Endodermal cell (in vitro differentiated cells): ENCODE measurements at regions not wholly inside any gene's neighbourhood (a gene's known extent, or its start where the extent isn't known, plus 50 kb on each side); places are given as distances from the start of the nearest gene placed in this dataset.

ENCODE experiments used
- DNase-seq: peaks from one replicate; pipeline ENCODE4 v3.0.0-alpha.2; 2017
- H3K27ac ChIP-seq: 2 replicates; pipeline ENCODE4 v1.5.1; 2013; ENCODE audit warnings: mild to moderate bottlenecking, low read depth, low read length, moderate library complexity
- H3K27me3 ChIP-seq: 2 replicates; pipeline ENCODE4 v1.6.1; 2013; ENCODE audit warnings: mild to moderate bottlenecking, low read length, moderate library complexity; ENCODE audit not compliant: insufficient read depth, control insufficient read depth, poor library complexity, severe bottlenecking
- H3K36me3 ChIP-seq: 2 replicates; pipeline ENCODE4 v1.7.0; 2013; ENCODE audit warnings: mild to moderate bottlenecking, low read length, moderate library complexity; ENCODE audit not compliant: control insufficient read depth, insufficient read depth
- H3K4me1 ChIP-seq: one replicate; pipeline ENCODE4 v1.7.0; 2013; ENCODE audit warnings: low read length; ENCODE audit not compliant: control insufficient read depth, insufficient read depth
- H3K4me3 ChIP-seq: 2 replicates; pipeline ENCODE4 v1.5.1; 2013; ENCODE audit warnings: mild to moderate bottlenecking, low read length, moderate library complexity
- H3K9ac ChIP-seq: 2 replicates; pipeline ENCODE4 v1.6.1; 2013; ENCODE audit warnings: mild to moderate bottlenecking, low read length, moderate library complexity; ENCODE audit not compliant: poor library complexity, severe bottlenecking; ENCODE audit errors: extremely low read depth
- H3K9me3 ChIP-seq: 2 replicates; pipeline ENCODE4 v1.6.1; 2013; ENCODE audit warnings: mild to moderate bottlenecking, low read length, moderate library complexity; ENCODE audit not compliant: control insufficient read depth
- H3K27ac Mint-ChIP-seq: 2 replicates; pipeline ENCODE4 v1.8.0; 2020; ENCODE audit warnings: mixed read lengths
- H3K27me3 Mint-ChIP-seq: 2 replicates; pipeline ENCODE4 v1.8.0; 2021; ENCODE audit warnings: mild to moderate bottlenecking, mixed read lengths; ENCODE audit not compliant: insufficient read depth
- H3K36me3 Mint-ChIP-seq: 2 replicates; pipeline ENCODE4 v1.8.0; 2020; ENCODE audit warnings: low read depth, mixed read lengths
- H3K4me1 Mint-ChIP-seq: 2 replicates; pipeline ENCODE4 v1.8.0; 2020; ENCODE audit warnings: mixed read lengths
- H3K4me3 Mint-ChIP-seq: 2 replicates; pipeline ENCODE4 v1.8.0; 2020; ENCODE audit warnings: mild to moderate bottlenecking, moderate library complexity, mixed read lengths
- H3K9me3 Mint-ChIP-seq: 2 replicates; pipeline ENCODE4 v1.8.0; 2020; ENCODE audit warnings: mild to moderate bottlenecking, mixed read lengths
- CTCF ChIP-seq: fragments of 200-600 bp; sonication (generic); conservative IDR thresholded peaks from 2 replicates; pipeline ENCODE4 v1.5.0; 2021; ENCODE audit warnings: antibody characterized with exemption, mild to moderate bottlenecking
- WGBS, 2 experiments: methylation state at CpG; one replicate each; pipeline versions ENCODE4 v1.1.5 to v1.1.7; 2013; ENCODE audit warnings: missing lambda C conversion rate in 2 of 2, mixed read lengths in 1 of 2; ENCODE audit not compliant: insufficient coverage in 1 of 2, insufficient read length in 1 of 2; 5-methylcytosine and 5-hydroxymethylcytosine counted together

GRCh38 chr12:91267039-91267438, 84.4 kb upstream of the DCN start:
- H3K4me3 ChIP-seq: no peak overlapping the region
- H3K36me3 ChIP-seq: no peaks in the 10 kb centered on the region
- Mint-ChIP-seq H3K9me3 (no peaks in the 10 kb centered on the region), H3K27ac (no peak overlapping the region), H3K27me3 (no peaks in the 10 kb centered on the region), H3K4me1 (peaks cover 8% of the 10 kb centered on the region), H3K36me3 (no peaks in the 10 kb centered on the region), H3K4me3 (no peak overlapping the region)
- DNase-seq: no peak
- H3K27ac ChIP-seq: no peak overlapping the region
- H3K27me3 ChIP-seq: no peaks in the 10 kb centered on the region
- no peak for TF ChIP-seq CTCF
- no peak overlapping the region for H3K9ac ChIP-seq
- H3K4me1 ChIP-seq: no peaks in the 10 kb centered on the region
- no peaks in the 10 kb centered on the region for H3K9me3 ChIP-seq

- Histone ChIP-seq H3K4me3 (no peak overlapping the region), H3K27ac (no peak overlapping the region), H3K27me3 (no peaks in the 10 kb centered on the region), H3K36me3 (no peaks in the 10 kb centered on the region), H3K9me3 (no peaks in the 10 kb centered on the region), H3K4me1 (no peaks in the 10 kb centered on the region), H3K9ac (no peak overlapping the region)
- Mint-ChIP-seq H3K9me3 (no peaks in the 10 kb centered on the region), H3K4me3 (no peak overlapping the region), H3K4me1 (no peaks in the 10 kb centered on the region), H3K27me3 (no peaks in the 10 kb centered on the region), H3K36me3 (no peaks in the 10 kb centered on the region), H3K27ac (no peak overlapping the region)
- no peak for DNase-seq
- WGBS, 2 experiments: 80 to 98% methylated on average over 1 to 2 of the region's 2 CpGs
- TF ChIP-seq CTCF: no peak
Observed at GRCh38 chr12:91264178-91264577, 81.6 kb upstream of the DCN start.

GRCh38 chr12:91261820-91262676, 79.4 kb upstream of the DCN start:
- Histone ChIP-seq H3K36me3 (no peaks in the 10 kb centered on the region), H3K27me3 (no peaks in the 10 kb centered on the region), H3K9ac (no peak overlapping the region), H3K27ac (no peak overlapping the region), H3K9me3 (no peaks in the 10 kb centered on the region), H3K4me3 (no peak overlapping the region), H3K4me1 (no peaks in the 10 kb centered on the region)
- Mint-ChIP-seq H3K36me3 (no peaks in the 10 kb centered on the region), H3K4me1 (no peaks in the 10 kb centered on the region), H3K9me3 (no peaks in the 10 kb centered on the region), H3K27me3 (no peaks in the 10 kb centered on the region), H3K27ac (no peak overlapping the region), H3K4me3 (no peak overlapping the region)
- WGBS, 2 experiments: 88 to 93% methylated on average over 2 to 3 of the region's 3 CpGs
- no peak for TF ChIP-seq CTCF
- no peak for DNase-seq
